H1 (cell line): ENCODE measurements at regions not wholly inside any gene's neighbourhood (a gene's known extent, or its start where the extent isn't known, plus 50 kb on each side); places are given as distances from the start of the nearest gene placed in this dataset.

Source experiments
- SIRT6 ChIP-seq: IDR thresholded peaks from one replicate; pipeline ENCODE4 v1.7.1; 2012; ENCODE audit warnings: low read length, inconsistent platforms
- SRF ChIP-seq: IDR thresholded peaks from 2 replicates; pipeline ENCODE4 v1.6.1; 2011; ENCODE audit warnings: mild to moderate bottlenecking, low read depth, low read length, moderate library complexity
- TAF7 ChIP-seq: optimal IDR thresholded peaks from 2 replicates; pipeline ENCODE3; 2011; ENCODE audit warnings: low read depth, mild to moderate bottlenecking, inconsistent platforms, low read length, moderate library complexity, borderline replicate concordance

- TF ChIP-seq SIRT6: no peak
- TF ChIP-seq SRF: no peak
- no peak for TF ChIP-seq TAF7
Observed at GRCh38 chr2:46843316-46843715, 72.3 kb downstream of the MCFD2 start (continued).
